ENCODE measurements at regions not wholly inside any gene's neighbourhood (a gene's known extent, or its start where the extent isn't known, plus 50 kb on each side); places are given as distances from the start of the nearest gene placed in this dataset.

DNA sequence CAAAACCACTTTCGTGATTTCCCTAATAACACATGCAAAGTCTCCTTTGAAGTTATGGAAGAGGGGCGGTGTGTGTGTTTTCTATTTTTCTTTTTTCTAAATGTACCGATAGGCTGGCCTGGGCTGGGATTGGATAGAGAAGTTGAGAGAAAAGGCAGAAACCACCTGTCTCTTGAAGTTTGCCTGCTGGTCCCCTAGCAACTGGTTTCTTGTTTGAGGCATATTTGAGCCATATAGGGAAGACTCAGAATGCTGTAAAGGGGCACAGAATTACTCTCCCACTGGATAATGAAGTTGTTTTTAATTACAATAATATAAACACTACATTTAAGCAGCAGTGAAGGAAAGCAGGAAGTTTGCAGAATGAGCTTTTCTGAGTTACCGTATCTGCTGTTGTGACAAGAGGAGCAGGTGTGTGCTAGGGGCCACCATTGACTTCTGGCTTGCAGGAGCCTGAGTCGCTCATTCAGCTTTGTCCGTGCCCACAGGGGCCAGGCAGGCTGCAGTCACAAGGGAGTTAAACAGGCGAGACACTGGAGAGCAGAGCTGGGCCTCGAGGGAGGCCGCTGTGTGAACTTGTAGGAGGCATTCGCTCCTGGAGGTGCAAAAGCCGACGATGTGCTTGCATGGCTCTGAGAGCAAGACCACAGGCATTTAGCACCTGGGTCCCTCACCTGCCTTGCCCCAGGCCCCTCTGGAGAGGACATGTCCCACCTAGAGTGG, 173.8 kb upstream of the RGS6 start:
- TF ChIP-seq SMC3 (IDR thresholded peaks at IDR 0.05; ENCODE audit: low read depth, low read length): no peak
- TF ChIP-seq, protein P1, sequence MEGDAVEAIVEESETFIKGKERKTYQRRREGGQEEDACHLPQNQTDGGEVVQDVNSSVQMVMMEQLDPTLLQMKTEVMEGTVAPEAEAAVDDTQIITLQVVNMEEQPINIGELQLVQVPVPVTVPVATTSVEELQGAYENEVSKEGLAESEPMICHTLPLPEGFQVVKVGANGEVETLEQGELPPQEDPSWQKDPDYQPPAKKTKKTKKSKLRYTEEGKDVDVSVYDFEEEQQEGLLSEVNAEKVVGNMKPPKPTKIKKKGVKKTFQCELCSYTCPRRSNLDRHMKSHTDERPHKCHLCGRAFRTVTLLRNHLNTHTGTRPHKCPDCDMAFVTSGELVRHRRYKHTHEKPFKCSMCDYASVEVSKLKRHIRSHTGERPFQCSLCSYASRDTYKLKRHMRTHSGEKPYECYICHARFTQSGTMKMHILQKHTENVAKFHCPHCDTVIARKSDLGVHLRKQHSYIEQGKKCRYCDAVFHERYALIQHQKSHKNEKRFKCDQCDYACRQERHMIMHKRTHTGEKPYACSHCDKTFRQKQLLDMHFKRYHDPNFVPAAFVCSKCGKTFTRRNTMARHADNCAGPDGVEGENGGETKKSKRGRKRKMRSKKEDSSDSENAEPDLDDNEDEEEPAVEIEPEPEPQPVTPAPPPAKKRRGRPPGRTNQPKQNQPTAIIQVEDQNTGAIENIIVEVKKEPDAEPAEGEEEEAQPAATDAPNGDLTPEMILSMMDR (conservative IDR thresholded peaks at IDR 0.05; ENCODE audit: low read depth, low read length): no peak
- no peak for TF ChIP-seq MXI1 (IDR thresholded peaks at IDR 0.05; ENCODE audit: borderline replicate concordance, low read depth, low read length)
- TF ChIP-seq POLR2A (IDR thresholded peaks at IDR 0.05; ENCODE audit: low read depth, low read length): no peak
- TF ChIP-seq BHLHE40 (IDR thresholded peaks at IDR 0.05; ENCODE audit: low read depth, low read length): no peak
- no peak for TF ChIP-seq RFX5 (IDR thresholded peaks at IDR 0.05; ENCODE audit: low read depth, low read length)
- TF ChIP-seq RCOR1 (IDR thresholded peaks at IDR 0.05; ENCODE audit: insufficient replicate concordance, low read length): no peak
- no peak for TF ChIP-seq RAD21 (IDR thresholded peaks at IDR 0.05; ENCODE audit: low read length)
- no peak for TF ChIP-seq FOS (IDR thresholded peaks at IDR 0.05; ENCODE audit: low read depth, low read length)
- no peak for TF ChIP-seq CEBPB (IDR thresholded peaks at IDR 0.05; ENCODE audit: low read depth, low read length)
